HG02610 (cell line): ENCODE measurements at regions not wholly inside any gene's neighbourhood (a gene's known extent, or its start where the extent isn't known, plus 50 kb on each side); places are given as distances from the start of the nearest gene placed in this dataset.

ENCODE experiments used
- ATAC-seq: cut with Tn5 transposase; IDR thresholded peaks from one replicate; pipeline ENCODE4 v1.9.1; 2021; ENCODE audit warnings: mild to moderate bottlenecking, moderate library complexity; ENCODE audit not compliant: unreplicated experiment

DNA sequence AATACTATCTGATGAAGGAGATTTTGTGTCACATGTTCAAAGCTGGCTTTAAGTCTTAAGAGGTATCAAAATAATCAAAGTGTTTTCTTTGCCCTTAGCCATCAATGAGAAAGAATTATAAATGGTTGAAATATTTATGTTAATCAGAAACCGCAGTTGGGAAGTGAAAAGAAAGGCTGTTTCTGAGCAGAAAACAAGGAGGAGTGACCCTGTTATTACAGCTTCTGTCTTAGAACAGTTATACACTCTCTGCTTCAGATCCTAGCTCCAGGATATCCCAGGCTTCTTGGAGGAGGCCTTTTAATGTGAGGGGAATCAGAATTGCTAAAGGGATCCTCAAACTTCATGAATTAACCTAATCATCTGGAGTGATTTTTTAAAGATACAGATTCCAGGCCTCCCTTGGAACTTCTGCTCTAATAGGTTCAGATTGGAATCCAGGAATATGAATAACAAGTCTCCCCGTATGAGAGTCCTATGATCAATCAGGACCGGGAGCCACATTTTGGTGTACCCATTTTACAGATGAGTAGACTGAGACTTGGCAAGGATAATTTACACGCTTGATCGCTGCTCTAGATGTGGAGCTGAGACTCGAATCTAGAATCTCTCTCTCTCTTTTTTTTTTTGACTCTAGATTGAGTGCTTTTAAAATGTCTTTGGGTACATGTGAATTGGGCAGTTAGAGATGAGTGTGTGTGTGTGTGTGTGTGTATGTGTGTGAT is 50.8 kb upstream of the JAG1 start:
- no peak for ATAC-seq

DNA sequence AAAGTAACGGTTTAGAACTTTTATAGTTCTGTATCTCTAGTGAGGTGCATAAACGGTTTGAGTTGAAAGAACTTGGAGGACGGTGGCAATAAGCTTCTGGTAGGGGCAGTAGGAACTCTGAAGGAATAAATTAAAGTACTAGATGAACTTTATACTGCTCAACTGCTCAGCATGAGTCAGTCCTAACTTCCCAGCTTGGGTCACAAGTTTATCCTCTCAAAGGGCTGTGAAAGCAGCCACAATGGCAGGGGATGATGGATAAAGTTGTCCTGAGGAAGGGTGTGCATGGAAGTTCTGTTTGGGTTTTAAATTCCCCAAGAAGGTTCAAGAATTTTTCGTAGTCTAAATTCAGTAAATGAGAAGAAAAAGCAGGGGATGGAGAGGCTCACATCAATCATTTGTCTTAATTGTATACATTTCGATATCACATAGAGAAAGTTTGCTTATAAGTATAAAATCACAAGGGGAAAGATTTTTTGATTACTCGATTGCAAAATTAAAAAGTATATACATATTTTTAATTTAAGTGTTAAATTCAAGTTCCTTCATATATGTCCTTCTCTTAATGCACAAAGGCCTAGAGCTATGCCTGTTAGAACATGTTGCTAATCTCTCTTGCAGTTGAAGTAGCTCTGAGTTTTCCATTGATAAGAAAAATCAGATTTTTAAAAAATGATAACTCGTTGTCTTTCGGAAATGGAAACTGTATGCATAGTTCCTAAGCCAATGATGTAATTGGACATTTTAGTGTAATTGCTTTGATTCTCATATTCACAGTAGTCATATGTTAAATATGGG is 55.3 kb upstream of the JAG1 start:
- no peak for ATAC-seq

DNA sequence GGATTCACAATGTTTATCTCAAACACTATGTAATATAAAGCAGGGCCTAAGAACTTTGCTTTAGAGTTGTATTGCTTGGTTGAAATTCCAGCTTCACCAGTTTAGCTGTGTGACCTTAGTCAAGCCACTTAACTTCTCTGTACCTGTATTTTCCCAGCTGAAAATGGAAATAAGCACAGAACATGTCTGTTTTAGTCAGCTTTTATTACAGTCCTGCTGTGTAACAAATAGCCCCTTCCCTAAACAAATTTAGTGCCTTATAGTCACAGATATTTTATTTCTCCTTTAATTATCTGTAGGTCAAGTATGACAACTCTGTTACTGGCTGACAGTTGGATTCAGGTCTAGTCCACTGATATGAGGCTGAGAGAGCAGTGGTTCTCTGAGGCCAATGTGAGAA is 56.0 kb upstream of the JAG1 start:
- ATAC-seq, result no peak

DNA sequence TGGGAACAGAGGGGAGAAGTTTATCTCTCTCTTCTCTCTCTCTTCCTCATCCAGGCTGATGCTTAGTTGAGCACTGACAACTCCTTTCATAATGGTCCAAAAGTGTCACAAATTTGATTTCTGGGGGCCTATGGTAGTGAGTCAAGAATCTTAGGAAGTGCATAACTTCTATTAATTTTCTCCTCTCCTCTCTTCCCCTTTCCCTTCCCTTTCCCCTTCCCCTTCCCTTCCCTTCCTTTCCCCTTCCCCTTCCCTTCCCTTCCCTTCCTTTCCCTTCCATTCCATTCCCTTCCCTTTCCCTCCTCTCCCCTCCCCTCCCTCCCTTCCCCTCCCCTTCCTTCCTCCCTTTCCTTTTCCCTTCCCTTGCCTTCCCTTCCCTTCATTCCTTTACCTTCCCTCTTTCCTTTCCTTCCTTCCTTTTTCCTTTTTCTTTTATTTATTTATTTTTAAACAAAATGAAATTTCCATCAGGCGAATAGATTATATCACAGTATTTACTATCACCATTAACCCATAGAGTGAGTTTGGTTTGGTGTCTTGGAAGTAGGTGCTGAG is 56.9 kb upstream of the JAG1 start:
- ATAC-seq, result no peak

DNA sequence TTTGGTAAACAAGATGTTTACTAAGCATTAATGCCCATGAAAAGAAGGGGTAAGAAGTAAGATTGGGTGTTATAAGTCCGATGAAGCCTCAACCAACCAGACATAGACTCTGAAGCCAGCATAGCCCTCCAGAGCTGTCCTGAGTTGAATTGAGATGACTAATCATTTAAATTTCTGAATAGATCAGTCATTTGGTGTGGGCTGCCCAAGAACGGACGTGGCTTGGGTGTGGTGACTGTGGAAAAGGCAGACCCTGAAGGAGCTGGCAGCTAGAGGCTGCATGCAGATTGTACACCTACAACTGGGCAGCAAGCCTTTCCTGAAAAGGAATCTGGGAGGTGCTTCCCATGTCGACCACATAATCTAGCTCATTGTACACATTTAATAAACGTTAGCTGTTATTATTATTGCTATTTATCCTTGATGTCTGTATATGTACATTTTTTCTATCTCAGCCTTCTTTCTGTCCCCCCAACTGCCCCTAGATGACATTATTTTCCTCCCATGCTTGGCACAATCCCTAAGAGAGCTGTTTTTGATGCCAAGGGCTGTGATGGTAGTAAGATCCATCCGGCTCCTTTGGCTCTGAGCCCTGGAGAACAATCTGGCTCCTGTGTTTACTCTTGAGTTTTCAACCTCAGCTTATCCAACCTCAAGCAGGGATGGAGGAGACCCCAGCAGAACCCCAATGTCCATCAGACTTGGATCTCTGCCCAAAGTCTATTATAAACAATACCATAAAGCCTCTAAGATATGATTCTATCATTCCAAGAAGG is 57.6 kb upstream of the JAG1 start:
- ATAC-seq, result no peak

DNA sequence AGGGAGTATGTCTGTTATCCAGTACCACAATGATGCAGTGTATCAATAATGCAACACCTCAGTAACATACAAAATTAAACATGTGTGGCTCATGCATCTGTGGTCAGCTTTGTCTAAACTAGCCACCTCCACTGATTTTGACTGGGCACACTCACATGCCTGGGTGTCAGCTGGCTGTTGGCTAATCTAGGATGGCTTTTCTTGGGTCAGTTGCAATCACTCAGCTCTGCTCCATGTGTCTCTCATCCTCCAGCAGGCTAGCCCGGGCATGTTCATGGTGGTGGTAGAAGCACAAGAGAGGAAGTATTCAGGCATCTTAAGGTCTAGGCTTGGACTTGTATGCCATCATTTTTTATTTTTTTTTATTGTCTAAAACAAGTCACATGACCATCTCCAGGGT is 59.3 kb upstream of the JAG1 start:
- no peak for ATAC-seq

DNA sequence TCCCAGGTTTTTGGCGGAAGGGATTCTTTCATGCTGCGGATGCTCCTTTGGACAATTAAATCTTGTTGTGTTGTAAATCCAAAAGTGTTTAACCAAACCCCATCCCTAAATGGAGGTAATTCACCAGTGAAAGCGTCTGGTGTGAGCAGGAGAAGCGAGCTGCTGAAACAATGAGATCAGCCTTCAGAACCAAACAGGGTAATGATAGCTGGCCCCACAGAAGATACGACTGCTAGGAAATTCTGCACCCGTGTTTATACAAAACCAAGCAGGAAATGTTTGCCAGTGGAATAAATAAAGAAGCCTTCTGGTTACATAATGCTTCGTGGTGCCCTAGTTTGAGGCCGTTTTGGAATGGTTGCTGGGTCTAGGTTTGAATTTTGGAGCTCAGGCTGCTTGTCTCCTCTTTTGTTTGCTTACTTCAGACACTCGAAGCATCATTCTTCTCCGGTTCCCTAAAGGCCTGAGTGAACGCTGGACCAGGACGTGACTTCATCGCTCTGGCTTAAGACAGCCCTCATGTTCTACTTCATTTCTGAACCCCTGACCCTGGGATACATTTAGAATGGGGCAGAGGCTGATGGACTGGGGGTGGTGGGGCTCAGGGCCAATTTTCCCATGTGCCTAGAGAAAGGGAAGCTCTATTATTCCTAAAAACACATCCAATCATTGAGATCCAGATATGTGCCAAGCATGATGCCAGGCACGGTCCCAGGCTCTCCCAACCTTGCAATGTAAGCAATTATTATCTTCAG is 61.6 kb upstream of the JAG1 start:
- no peak for ATAC-seq

DNA sequence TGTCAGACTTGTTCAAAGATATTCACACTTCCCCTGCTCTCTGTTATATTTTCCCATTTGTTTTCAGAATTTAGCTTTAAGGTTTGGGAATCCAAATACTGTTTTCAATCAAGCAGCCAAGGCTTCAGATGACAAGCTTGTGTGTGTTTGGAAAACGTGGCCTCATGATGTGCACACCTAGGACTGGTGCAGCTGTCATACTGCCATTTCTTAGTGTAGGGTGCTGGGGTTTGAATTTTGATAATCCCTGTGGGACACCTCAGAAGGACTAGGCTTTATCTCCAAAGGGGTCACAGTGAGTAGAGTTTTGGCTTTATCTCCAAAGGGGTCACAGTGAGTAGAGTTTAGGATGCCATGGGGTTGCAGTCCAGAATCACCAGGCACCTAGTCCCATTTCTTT is 65.3 kb upstream of the JAG1 start:
- no peak for ATAC-seq

DNA sequence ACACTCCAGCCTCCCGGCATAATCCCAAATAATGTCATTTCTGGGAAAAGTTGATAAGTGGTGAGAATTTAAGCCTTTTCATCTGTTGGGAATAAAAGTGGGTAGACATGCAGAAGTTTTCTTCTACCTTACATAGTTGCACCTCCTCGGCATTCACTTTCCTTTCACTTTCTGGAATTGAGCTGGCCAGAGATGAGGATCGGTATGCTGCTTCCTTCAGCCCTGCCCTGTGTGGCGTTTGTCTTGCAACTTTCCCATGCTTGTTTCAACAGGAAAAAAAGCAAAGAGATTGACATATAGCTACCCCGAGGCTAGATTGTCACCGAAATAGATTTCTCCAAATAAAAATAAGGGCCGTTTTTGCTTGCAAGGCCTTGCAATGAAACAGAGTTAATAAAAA is 65.8 kb upstream of the JAG1 start:
- ATAC-seq, result no peak

DNA sequence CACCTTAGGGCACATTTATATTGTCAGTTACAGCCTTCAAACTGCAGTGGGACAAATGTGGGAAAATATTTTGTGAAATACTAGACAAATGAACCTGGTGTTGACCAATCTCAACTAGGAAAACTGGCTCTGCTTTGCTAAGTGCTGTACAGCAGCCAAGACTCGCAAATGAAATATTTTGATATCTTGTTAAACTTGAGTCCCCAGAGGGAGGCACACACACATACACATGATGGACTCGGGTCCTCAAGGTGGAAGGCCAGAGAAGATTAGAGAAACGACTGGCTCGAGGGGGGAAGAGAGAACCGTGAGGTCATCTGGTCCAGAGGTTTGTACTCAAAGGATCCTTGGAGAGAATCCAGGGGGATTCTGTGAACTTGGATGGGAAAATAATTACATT is 67.3 kb upstream of the JAG1 start:
- no peak for ATAC-seq

DNA sequence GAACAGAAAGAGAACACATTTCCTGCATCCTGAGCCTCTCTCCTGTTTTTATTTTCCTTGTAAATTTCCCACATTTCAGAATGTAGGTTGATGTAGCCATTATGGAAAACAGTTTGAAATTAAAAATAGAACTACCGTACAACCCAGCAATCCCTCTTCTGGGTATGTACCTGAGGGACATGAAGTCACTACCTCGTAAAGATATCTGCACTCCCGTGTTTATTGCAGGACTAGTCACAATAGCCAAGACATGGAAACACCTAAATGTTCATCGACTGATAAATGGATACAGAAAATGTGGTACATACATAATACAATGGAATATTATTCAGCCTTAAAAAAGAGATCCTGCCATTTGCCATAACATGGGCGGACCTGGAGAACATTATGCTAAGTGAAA is 72.0 kb upstream of the JAG1 start:
- no peak for ATAC-seq

DNA sequence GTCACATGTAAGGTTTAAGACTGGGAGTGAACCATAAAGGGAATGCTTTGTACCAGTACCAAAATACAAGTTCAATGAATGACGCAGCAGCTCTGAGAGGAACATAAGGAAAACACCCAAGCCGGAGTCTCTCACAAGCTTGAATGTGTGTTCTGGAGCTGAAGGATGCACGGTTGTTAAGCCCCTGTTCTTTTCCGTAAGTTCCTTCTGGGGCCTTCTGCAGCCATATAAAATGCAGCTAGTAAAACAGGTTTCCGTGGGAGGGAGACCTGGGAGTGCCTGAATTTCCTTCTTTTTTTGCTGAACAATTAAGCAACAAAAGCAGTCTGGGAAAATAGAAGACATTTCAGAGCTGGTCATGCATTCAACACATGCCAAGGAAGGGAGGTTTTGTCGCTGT is 73.2 kb upstream of the JAG1 start:
- no peak for ATAC-seq

DNA sequence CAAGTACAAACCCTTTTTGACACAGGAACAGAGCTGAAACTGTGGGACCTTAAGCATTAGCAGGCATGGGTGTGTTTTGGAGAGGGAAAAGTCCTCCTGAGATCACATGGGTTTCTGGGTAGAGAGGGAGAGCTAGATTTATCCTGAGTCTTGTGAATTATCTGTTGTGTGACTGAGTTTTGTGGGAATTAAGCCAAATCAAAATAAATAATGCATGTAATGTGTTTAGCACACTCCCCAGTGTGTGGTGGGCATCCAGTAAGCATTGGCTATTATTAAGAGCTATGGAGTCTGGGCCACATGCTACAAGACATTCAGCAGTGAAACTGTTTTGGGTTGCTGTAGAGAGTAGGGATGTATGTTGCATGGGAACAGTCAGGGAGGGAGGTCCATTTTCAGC is 75.3 kb upstream of the JAG1 start:
- ATAC-seq, result no peak

DNA sequence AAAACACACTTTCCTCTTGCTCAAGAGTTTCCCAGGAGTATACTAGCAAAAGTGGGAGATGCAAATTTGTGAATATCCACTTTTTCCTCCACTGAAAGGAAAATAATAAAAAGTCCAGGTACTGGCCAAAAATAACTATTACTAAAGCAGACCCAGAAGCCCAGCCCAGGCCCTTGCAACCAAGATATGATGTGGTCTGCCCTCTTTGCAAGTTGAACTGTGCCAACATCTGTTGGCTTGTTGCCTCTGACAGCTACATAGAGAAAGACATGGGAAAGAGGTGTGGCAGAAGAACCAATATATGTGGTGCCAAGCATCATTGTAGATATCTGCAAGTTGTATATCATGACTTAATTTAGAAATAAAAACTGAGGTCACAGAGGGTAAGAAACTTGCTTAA is 78.4 kb upstream of the JAG1 start:
- no peak for ATAC-seq

DNA sequence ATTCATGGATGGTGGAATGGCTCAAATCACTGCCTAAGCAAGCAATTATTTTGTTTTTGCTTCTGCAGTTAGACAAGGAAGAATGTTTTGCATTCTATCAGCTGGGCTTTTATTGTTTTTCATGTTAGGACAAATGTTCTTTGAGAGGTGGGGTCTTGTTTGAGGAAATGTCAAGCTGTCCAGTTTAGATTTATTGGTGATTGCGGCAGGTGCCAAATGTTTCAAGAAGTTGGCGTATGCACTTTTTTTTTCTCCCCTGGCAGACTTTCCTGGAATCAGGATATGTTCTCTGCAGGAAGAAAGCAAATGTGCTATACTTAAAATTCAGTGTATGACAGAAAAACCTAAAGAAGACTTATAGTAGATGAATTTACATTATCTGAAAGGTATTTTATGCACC is 81.0 kb upstream of the JAG1 start:
- no peak for ATAC-seq

DNA sequence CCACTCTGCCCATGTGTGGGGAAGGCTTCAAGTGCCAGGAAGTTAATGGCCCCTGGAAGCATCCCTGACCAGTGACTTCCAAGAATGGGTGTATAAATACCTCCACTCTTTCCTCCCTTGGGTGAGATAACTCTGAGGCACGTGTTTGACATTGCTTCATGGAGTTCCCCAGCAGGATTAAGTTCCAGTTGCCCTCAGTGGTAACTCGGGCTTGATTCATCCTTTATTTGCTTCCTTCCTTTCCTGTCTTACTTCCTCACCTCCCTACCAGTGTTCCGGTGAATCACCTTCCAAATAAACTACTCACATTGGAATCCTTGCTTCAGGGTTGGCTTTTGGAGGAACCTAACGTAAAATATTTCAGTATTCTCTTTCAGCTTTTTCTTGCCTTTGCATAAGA is 84.6 kb upstream of the JAG1 start:
- ATAC-seq, result no peak

DNA sequence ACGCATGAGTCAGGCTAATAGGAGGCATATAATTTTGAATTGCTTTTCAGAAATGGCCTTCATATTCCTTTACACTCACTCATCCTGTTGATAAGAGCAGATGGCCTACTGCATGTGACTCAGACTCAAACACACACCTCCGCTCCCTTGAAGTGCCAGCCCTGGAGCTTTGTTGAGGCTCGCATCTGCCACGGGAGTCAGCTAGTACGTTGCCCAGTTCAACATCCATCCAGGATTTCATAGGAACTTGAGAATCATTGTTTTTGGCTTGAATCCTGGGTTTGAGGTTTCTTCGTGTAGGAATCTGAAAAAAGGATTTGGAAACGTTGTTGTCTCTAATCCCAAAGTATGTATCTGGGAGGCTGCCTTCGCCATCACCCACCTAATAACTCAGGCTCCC is 87.4 kb upstream of the JAG1 start:
- ATAC-seq, result no peak

DNA sequence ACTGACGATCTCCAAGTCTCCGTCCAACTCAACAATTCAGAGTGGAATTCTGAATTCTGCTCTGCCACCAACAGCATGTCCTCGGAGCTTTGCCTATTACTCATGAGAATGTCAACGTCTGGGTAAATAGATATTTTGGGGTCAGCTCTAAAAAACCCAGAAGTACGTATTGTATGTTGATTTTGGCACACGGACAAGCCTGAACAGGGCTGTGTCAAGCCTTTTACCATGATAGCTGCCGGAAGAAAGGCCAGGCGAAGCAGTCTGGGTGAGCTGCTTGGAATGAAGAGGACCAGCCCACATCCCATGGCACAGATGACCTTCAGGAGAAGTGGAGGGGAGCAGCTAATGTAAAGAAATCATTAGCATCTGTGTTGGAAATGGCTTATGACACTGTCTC is 88.0 kb upstream of the JAG1 start:
- no peak for ATAC-seq

DNA sequence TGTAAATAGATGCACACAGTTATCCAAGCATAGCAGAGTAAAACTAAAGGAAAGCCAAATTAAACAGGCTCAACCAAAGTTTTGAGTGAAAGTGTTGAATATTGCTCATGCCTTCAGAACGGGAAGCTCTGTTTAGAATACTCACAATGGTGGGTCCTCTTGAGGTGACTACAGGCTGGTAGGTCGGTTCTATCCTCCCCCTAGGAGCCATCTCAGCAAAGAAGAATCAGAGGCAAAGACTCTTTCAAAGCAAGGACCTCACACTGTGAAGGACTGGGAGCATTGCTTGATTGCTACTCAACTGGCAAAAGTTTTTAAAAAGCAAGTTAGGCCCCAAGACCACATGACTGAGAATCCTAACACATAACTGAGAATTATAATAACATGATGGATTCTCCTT is 88.4 kb upstream of the JAG1 start:
- ATAC-seq, result no peak

DNA sequence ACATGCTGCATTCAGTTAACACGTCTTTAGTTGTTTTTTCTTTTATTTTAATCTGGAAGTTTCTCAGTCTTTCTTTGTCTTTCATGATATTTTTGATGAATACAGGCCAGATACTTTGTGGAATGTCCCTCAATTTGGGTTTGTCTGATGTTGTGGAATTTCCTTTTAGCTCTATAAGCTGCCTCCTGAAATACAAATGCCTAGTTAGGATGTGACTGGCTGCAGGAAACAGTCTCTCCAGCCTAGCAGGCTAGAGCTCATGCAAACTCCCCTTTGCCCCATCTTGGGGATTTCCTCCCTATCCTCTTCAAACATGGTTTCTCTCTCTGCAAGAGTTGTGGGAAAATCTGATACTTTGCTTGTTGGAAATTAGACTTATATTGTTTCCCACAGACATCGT is 89.3 kb upstream of the JAG1 start:
- ATAC-seq, result no peak

DNA sequence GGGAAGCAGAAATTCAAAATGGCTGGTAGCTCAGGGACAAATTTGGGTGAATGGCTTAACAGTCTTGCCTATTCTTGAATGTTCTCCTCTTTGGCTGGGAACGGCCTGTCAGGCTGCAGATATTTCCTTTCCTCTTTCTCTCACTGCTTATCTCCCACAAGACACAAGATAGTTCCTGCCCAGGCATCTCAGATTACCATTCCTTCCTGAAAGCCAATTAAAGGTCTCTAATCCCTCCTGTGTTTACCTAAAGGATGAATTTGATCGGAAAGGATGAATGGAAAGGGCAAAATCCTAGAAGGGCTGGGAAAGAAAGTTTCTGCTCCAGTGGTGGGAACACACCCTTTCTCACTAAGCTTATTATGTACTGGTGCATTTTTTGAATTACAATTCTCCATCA is 95.9 kb upstream of the JAG1 start:
- no peak for ATAC-seq
